VCaP (cell line): ENCODE measurements at regions not wholly inside any gene's neighbourhood (a gene's known extent, or its start where the extent isn't known, plus 50 kb on each side); places are given as distances from the start of the nearest gene placed in this dataset.

ENCODE experiments used
- H3K27ac ChIP-seq: fragments of 450-650 bp; 2 replicates; pipeline ENCODE4 v1.5.1; 2017
- TF ChIP-seq, protein P1 (sequence below): fragments of 450-650 bp; conservative IDR thresholded peaks from 2 replicates; pipeline ENCODE4 v1.5.1; 2017; ENCODE audit warnings: mild to moderate bottlenecking, moderate library complexity

DNA sequence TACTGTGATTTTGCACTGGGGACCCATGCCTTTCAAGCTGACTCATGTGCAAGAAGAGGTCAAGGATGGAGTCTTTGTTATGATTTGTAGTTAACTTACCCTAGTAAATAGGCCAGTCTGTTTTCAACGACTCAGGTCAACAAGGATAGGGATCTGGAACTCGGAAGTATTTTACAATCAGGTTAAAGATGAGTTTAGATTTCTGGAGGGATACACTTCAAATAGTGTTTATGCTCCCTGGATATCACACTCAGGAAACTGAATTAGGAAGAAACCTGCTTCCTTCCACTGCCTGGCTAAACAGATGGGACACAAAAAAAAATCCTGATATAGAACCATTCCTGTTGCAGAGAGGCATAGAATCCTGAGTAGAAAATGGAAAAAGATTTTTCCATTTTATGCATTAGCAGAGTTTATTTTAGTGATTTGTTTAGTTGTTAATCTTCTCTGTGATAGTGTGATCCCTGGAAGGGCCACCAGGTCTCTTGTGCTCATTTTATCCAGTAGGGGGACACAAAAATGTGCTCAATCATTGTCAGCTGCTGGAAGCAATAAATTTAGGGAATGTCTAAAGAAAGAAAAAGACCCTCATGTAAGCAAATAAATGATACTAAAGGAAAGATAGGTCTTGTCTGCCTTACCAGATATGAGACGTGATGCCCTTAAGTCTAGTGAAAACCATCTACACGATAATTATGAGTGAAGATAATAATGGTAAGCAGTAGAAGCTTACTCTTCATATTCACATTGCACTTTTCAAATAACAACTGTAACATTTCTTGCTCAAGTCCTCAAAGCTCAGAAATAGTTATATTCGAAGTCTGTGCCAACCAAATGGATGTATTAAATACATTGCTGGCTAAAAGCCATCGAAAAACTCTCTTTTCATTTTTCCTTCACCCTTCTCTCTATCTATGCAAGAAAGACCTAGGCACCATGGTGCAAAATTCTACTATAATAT, 452.1 kb upstream of the KCNMB2 start:
- peak overlapping the region; percentile 97 for H3K27ac ChIP-seq
- TF ChIP-seq, protein P1, sequence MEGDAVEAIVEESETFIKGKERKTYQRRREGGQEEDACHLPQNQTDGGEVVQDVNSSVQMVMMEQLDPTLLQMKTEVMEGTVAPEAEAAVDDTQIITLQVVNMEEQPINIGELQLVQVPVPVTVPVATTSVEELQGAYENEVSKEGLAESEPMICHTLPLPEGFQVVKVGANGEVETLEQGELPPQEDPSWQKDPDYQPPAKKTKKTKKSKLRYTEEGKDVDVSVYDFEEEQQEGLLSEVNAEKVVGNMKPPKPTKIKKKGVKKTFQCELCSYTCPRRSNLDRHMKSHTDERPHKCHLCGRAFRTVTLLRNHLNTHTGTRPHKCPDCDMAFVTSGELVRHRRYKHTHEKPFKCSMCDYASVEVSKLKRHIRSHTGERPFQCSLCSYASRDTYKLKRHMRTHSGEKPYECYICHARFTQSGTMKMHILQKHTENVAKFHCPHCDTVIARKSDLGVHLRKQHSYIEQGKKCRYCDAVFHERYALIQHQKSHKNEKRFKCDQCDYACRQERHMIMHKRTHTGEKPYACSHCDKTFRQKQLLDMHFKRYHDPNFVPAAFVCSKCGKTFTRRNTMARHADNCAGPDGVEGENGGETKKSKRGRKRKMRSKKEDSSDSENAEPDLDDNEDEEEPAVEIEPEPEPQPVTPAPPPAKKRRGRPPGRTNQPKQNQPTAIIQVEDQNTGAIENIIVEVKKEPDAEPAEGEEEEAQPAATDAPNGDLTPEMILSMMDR, result peak; percentile 77

DNA sequence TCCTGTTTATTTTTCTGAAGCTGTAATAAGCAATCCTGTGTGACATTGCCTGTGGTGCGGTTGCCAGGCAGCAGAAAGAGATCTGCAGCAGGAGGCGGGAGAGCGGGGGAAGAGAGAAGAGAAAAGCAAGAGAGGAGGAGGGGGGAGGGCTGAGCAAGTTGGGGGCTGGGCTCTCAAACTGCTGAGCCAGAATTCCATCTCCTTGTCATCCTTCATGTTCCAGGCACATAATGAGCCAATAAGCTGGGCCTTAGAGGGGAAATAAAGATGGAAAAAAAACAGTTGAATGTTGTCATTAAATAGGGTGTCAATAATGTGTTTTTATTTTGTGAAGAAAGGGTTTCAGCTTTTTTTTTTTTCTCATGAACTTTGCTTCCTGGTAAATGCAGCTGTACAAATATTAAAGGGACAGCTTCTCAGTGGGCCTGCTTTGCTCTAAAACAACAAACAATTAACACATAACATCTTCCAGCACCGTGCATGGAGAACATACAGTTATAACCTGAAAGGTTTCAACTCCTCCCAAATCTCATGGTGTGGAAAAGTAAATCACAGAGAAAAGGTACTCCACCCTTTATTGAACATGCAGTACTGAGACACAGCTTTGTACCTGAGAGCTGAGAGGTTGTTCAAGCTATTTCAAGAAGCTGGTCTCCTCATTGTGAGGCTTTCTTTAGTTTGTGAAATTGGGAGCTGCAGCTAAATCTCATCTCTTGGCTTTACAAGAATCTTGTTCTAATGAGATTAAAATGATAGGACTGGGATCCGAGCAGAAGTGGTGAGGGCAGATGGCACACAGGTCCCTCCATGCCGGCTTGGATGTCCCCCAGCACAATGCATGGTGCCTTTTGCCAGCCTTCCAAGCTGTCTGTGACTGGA, 451.1 kb upstream of the KCNMB2 start:
- TF ChIP-seq, protein P1, result no peak
- peak overlapping the region; percentile 97 for H3K27ac ChIP-seq

DNA sequence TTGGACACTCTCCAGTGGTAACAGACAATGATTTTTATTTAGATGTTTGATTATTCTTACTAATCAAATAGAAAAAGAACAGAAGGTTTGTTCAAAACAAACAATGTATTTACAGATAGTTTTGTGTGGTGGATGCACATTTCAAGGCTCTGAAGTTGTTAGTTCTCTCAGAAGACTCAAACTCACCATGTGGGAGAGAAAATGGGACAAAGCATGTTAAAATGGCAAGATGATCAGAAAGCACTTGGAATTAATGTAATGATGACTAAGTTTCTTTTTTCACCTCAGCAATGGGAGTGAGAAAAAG, 450.5 kb upstream of the KCNMB2 start:
- TF ChIP-seq, protein P1, result no peak
- peak overlapping the region; percentile 97 for H3K27ac ChIP-seq

DNA sequence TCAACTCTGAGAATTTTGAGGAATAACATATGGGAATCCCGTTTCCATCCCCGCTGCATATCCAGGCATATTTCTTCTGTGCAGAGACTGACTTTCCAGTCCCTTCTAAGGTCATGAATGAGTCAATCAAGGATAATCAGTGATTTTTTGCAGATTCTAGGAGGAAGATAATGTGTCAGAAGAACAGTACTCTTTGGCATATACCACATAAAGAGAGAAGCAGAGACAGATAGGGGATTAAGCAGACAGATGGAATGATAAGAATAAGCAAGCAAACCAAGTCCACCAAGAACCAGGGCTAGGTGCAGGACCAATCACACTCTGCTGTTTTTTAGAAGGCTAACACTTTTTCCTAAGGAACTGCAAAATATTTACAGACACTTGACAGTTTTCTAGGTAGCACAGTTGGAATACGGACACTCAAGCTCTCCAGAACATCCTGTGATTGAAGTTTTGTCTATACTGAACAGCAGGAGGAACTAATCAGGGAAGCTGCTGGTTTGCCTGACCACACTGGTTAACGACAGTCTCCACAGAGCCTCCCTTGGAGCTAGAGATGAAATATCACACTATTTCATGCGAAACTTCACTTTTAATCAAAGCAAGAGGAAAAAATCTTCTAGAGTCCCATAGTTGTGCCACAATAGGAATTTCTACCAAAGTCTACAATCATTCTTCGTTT, 450.0 kb upstream of the KCNMB2 start:
- peak overlapping the region; percentile 97 for H3K27ac ChIP-seq
- TF ChIP-seq, protein P1, result no peak

DNA sequence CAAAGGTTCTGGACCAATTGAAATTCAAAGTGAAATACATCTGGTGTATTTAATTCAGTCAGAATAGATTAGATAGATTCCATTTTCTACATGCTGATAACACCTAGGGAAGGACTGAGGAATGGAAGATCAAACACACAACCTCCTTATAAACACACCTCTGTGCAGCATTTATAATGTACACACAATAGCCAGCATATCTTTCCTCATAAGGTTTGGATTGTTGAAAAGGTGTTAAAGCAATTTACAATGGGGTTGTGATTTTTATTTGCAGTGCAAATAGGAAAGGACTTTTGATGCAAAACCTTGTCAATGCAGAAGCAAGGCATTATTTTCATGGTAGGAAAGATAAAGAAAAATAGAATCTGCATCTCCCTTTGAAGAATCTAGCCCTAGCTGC, 448.9 kb upstream of the KCNMB2 start:
- TF ChIP-seq, protein P1, result no peak

DNA sequence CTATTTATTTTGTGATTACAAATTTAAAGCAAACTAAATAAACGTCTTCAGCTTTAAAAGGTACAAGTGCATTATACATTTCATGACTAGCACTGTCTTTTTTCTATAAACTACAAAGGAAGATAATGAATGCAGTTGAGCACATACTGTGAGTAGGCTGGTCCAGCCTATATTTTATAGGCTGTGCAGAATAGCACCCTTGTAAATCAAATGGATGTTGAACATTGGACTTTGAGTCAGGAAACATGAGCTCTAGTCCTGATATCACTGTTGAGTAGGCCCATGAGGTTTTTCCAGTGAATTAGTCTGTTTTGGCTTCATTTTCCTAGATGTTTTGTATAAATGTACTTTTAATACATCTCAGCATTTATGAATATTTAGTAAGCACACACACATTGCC, 447.3 kb upstream of the KCNMB2 start:
- H3K27ac ChIP-seq, result no peak overlapping the region
- TF ChIP-seq, protein P1, result no peak

More for the DNA sequence above, 448.9 kb upstream of the KCNMB2 start:
- peak overlapping the region; percentile 97 for H3K27ac ChIP-seq

DNA sequence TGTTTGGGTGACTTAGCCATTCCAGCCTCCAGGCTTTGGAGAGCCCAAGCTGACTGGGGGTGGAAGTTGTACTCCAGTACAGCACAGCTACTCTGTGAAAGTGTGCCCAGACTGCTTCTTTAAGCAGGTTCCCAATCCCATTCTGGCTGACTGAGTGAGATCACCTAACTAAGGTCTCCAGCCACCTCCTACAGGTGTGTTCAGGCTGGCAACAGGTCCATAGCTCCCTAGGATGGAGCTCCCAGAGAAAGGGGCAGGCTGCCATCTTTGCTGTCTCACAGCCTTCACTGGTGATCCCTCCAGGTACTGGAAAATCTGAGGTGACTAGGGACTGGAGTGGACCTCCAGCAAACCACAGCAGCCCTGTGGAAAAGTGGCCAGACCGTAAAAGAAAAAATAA, 445.3 kb upstream of the KCNMB2 start:
- no peak overlapping the region for H3K27ac ChIP-seq
- TF ChIP-seq, protein P1, result no peak
